ENCODE measurements at regions not wholly inside any gene's neighbourhood (a gene's known extent, or its start where the extent isn't known, plus 50 kb on each side); places are given as distances from the start of the nearest gene placed in this dataset.
A peak's percentile ranks its signal among the peaks of the same experiment; 100 is the strongest.

- Mint-ChIP-seq H3K27me3 (peaks cover 0 to 5% (median 0%) of the 10 kb centered on the region in 3 donors), H3K36me3 (peaks cover 9 to 10% of the 10 kb centered on the region in 2 donors), H3K4me1 (peaks cover 0 to 4% (median 2%) of the 10 kb centered on the region in 3 donors), H3K4me3 (no peak overlapping the region), H3K27ac (no peak overlapping the region), H3K9me3 (peaks cover 10 to 17% (median 12%) of the 10 kb centered on the region in 7 donors)
- no peak for DNase-seq
- no peak for ATAC-seq (ENCODE audit: low read depth in 2 of 2)
Measured at GRCh38 chr1:2941907-2942306, 79.4 kb upstream of the ACTRT2 start.

- Mint-ChIP-seq H3K4me3 (peak overlapping the region in 1 of 8 donors; percentile 71), H3K4me1 (peaks cover 3 to 9% (median 7%) of the 10 kb centered on the region in 3 donors), H3K9me3 (peaks cover 10 to 17% (median 12%) of the 10 kb centered on the region in 7 donors), H3K27ac (peak overlapping the region in 1 of 6 donors; percentile 78), H3K36me3 (peaks cover 9 to 10% of the 10 kb centered on the region in 2 donors), H3K27me3 (peaks cover 0 to 5% (median 0%) of the 10 kb centered on the region in 3 donors)
- DNase-seq, result no peak
- no peak for ATAC-seq (ENCODE audit: low read depth in 2 of 2)
Measured at GRCh38 chr1:2942410-2942809, 78.9 kb upstream of the ACTRT2 start.

GRCh38 chr1:2943686-2944260, 77.5 kb upstream of the ACTRT2 start:
- DNase-seq (no peak), ATAC-seq (ENCODE audit: low read depth in 2 of 2) (no peak)
- Mint-ChIP-seq H3K4me3 (no peak overlapping the region), H3K27ac (no peak overlapping the region), H3K36me3 (peaks cover 9 to 10% of the 10 kb centered on the region in 2 donors), H3K4me1 (peaks cover 4 to 11% (median 8%) of the 10 kb centered on the region in 3 donors), H3K27me3 (peaks cover 0 to 5% (median 0%) of the 10 kb centered on the region in 3 donors), H3K9me3 (peaks cover 5 to 17% (median 12%) of the 10 kb centered on the region in 7 donors)

- no peak for DNase-seq
Measured at GRCh38 chr1:2944705-2945104, 76.6 kb upstream of the ACTRT2 start.

GRCh38 chr1:2945821-2946231, 75.4 kb upstream of the ACTRT2 start:
- H3K36me3 Mint-ChIP-seq, result peaks cover 5 to 10% of the 10 kb centered on the region in 2 donors
- no peak for DNase-seq

More at GRCh38 chr1:2944705-2945104, 76.6 kb upstream of the ACTRT2 start:
- Mint-ChIP-seq H3K36me3 (peaks cover 9 to 10% of the 10 kb centered on the region in 2 donors), H3K9me3 (peaks cover 5 to 16% (median 12%) of the 10 kb centered on the region in 7 donors), H3K27ac (no peak overlapping the region), H3K4me3 (no peak overlapping the region), H3K27me3 (peaks cover 0 to 5% (median 0%) of the 10 kb centered on the region in 3 donors), H3K4me1 (peaks cover 4 to 11% (median 8%) of the 10 kb centered on the region in 3 donors)
- no peak for ATAC-seq (ENCODE audit: low read depth in 2 of 2)

GRCh38 chr1:2946291-2946690, 75.0 kb upstream of the ACTRT2 start:
- peaks cover 4 to 5% of the 10 kb centered on the region in 2 donors for H3K36me3 Mint-ChIP-seq
- H3K9me3 Mint-ChIP-seq, result peaks cover 4 to 11% (median 7%) of the 10 kb centered on the region in 7 donors
- DNase-seq (no peak), ATAC-seq (ENCODE audit: low read depth in 2 of 2) (no peak)
- peaks cover 16 to 24% (median 22%) of the 10 kb centered on the region in 3 donors for H3K4me1 Mint-ChIP-seq
- H3K27me3 Mint-ChIP-seq, result peaks cover 0 to 4% (median 0%) of the 10 kb centered on the region in 3 donors
- no peak overlapping the region for H3K27ac Mint-ChIP-seq
- no peak overlapping the region for H3K4me3 Mint-ChIP-seq

More at GRCh38 chr1:2945821-2946231, 75.4 kb upstream of the ACTRT2 start:
- Mint-ChIP-seq H3K4me3 (no peak overlapping the region), H3K27me3 (peaks cover 0 to 5% (median 0%) of the 10 kb centered on the region in 3 donors), H3K27ac (no peak overlapping the region), H3K9me3 (peaks cover 5 to 15% (median 9%) of the 10 kb centered on the region in 7 donors), H3K4me1 (peaks cover 12 to 19% (median 17%) of the 10 kb centered on the region in 3 donors)
- no peak for ATAC-seq (ENCODE audit: low read depth in 2 of 2)

- no peak for ATAC-seq (ENCODE audit: low read depth in 2 of 2)
- peak overlapping the region in 7 of 8 donors; percentile 29 to 91 (median 56) for H3K4me3 Mint-ChIP-seq
- no peaks in the 10 kb centered on the region for H3K27me3 Mint-ChIP-seq
- peaks cover 0 to 3% of the 10 kb centered on the region in 2 donors for H3K36me3 Mint-ChIP-seq
- DNase-seq, result no peak
- H3K27ac Mint-ChIP-seq, result peak overlapping the region in 1 of 6 donors; percentile 80
- H3K4me1 Mint-ChIP-seq, result peaks cover 20 to 32% (median 29%) of the 10 kb centered on the region in 3 donors
- peaks cover 0 to 12% (median 3%) of the 10 kb centered on the region in 7 donors for H3K9me3 Mint-ChIP-seq
Measured at GRCh38 chr1:2946999-2947690, 74.1 kb upstream of the ACTRT2 start.

GRCh38 chr1:2948001-2948750, 73.1 kb upstream of the ACTRT2 start:
- peak overlapping the region in 4 of 8 donors; percentile 12 to 63 (median 24) for H3K4me3 Mint-ChIP-seq
- peaks cover 30 to 43% (median 39%) of the 10 kb centered on the region in 3 donors for H3K4me1 Mint-ChIP-seq
- DNase-seq (no peak), ATAC-seq (ENCODE audit: low read depth in 2 of 2) (no peak)
- peaks cover 0 to 13% of the 10 kb centered on the region in 2 donors for H3K36me3 Mint-ChIP-seq
- H3K27ac Mint-ChIP-seq, result peak overlapping the region in 3 of 6 donors; percentile 9 to 50 (median 32)
- peaks cover 0 to 21% (median 7%) of the 10 kb centered on the region in 7 donors for H3K9me3 Mint-ChIP-seq
- H3K27me3 Mint-ChIP-seq, result no peaks in the 10 kb centered on the region

- ATAC-seq (ENCODE audit: low read depth in 2 of 2), result no peak
- peak overlapping the region in 2 of 8 donors; percentile 12 to 20 for H3K4me3 Mint-ChIP-seq
- peaks cover 36 to 51% (median 46%) of the 10 kb centered on the region in 3 donors for H3K4me1 Mint-ChIP-seq
Measured at GRCh38 chr1:2948751-2949680, 72.3 kb upstream of the ACTRT2 start.

GRCh38 chr1:2949966-2950925, 71.0 kb upstream of the ACTRT2 start:
- Mint-ChIP-seq H3K36me3 (peaks cover 12 to 29% of the 10 kb centered on the region in 2 donors), H3K27me3 (no peaks in the 10 kb centered on the region), H3K4me1 (peaks cover 47 to 63% (median 57%) of the 10 kb centered on the region in 3 donors), H3K9me3 (peaks cover 5 to 40% (median 24%) of the 10 kb centered on the region in 7 donors), H3K4me3 (peak overlapping the region; percentile 27 to 77 (median 58)), H3K27ac (peak overlapping the region in 5 of 6 donors; percentile 30 to 60 (median 49))
- peak; percentile 25 to 28 for ATAC-seq (ENCODE audit: low read depth in 2 of 2)
- DNase-seq, result no peak

More at GRCh38 chr1:2948751-2949680, 72.3 kb upstream of the ACTRT2 start:
- Mint-ChIP-seq H3K9me3 (peaks cover 4 to 28% (median 12%) of the 10 kb centered on the region in 7 donors), H3K36me3 (peaks cover 4 to 21% of the 10 kb centered on the region in 2 donors), H3K27me3 (no peaks in the 10 kb centered on the region), H3K27ac (no peak overlapping the region)
- DNase-seq, result no peak

- Mint-ChIP-seq H3K36me3 (peaks cover 14 to 31% of the 10 kb centered on the region in 2 donors), H3K4me1 (peaks cover 48 to 70% (median 59%) of the 10 kb centered on the region in 3 donors), H3K27me3 (no peaks in the 10 kb centered on the region), H3K9me3 (peaks cover 6 to 45% (median 28%) of the 10 kb centered on the region in 7 donors), H3K27ac (peak overlapping the region in 5 of 6 donors; percentile 44 to 85 (median 74)), H3K4me3 (peak overlapping the region in 6 of 8 donors; percentile 27 to 81 (median 62))
- DNase-seq (no peak), ATAC-seq (ENCODE audit: low read depth in 2 of 2) (no peak)
Measured at GRCh38 chr1:2950926-2951305, 70.4 kb upstream of the ACTRT2 start.
